CD8-positive, alpha-beta memory T cell (primary cell): ENCODE measurements at regions not wholly inside any gene's neighbourhood (a gene's known extent, or its start where the extent isn't known, plus 50 kb on each side); places are given as distances from the start of the nearest gene placed in this dataset.
"Not testable (repeated sequence)": the region's sequence is repeated elsewhere in the genome, so short reads cannot be mapped to it uniquely, and the experiment has no call there.

Experiments
- CTCF ChIA-PET: fragments of 350-600 bp; sonication (Branson Sonifier 250); formaldehyde crosslinking; loops from one replicate; lab custom pipeline; 2021; ENCODE audit warnings: antibody characterized with exemption; lab: Charles Lee
- POLR2A ChIA-PET: fragments of 350-600 bp; sonication (Branson Sonifier 250); formaldehyde crosslinking; loops from one replicate; lab custom pipeline; 2021; ENCODE audit warnings: antibody characterized with exemption; lab: Charles Lee
- DNase-seq, 5 donors: peaks; one replicate each; pipeline versions ENCODE4 v3.0.0 to v3.0.0-alpha.2; 2020 to 2022; ENCODE audit warnings: mixed read lengths in 1 of 5
- H3K27ac ChIP-seq: one replicate; pipeline ENCODE4 v1.7.0; 2013; ENCODE audit warnings: low read depth, mild to moderate bottlenecking, low read length, moderate library complexity
- H3K27me3 ChIP-seq: 2 replicates; pipeline ENCODE4 v1.7.0; 2013; ENCODE audit warnings: low read length, mild to moderate bottlenecking; ENCODE audit not compliant: insufficient read depth, poor library complexity, severe bottlenecking
- H3K36me3 ChIP-seq: 2 replicates; pipeline ENCODE4 v1.7.0; 2013; ENCODE audit warnings: mild to moderate bottlenecking, low read length, moderate library complexity; ENCODE audit not compliant: insufficient read depth
- H3K4me1 ChIP-seq: 2 replicates; pipeline ENCODE4 v1.7.0; 2013; ENCODE audit warnings: mild to moderate bottlenecking, low read length, moderate library complexity; ENCODE audit not compliant: insufficient read depth
- H3K4me3 ChIP-seq: 2 replicates; pipeline ENCODE4 v1.7.0; 2013; ENCODE audit warnings: mild to moderate bottlenecking, low read length
- H3K9me3 ChIP-seq: 2 replicates; pipeline ENCODE4 v1.7.0; 2013; ENCODE audit warnings: mild to moderate bottlenecking, low read length
- H3K27ac Mint-ChIP-seq, 8 donors: one replicate each; pipeline ENCODE4 v1.8.0; 2020 to 2021; ENCODE audit warnings: mixed read lengths in 8 of 8, mild to moderate bottlenecking in 6 of 8, inconsistent platforms in 3 of 8, moderate library complexity in 3 of 8
- H3K27me3 Mint-ChIP-seq, 2 donors: one replicate each; pipeline ENCODE4 v1.8.0; 2020 to 2021; ENCODE audit warnings: mixed read lengths in 2 of 2, mild to moderate bottlenecking in 1 of 2, moderate library complexity in 1 of 2
- H3K36me3 Mint-ChIP-seq, 3 donors: one replicate each; pipeline ENCODE4 v1.8.0; 2020 to 2021; ENCODE audit warnings: mixed read lengths in 3 of 3, inconsistent platforms in 1 of 3, mild to moderate bottlenecking in 1 of 3
- H3K4me1 Mint-ChIP-seq, 3 donors: one replicate each; pipeline ENCODE4 v1.8.0; 2020 to 2021; ENCODE audit warnings: mixed read lengths in 3 of 3, inconsistent platforms in 1 of 3, mild to moderate bottlenecking in 1 of 3
- H3K4me3 Mint-ChIP-seq, 7 donors: one replicate each; pipeline ENCODE4 v1.8.0; 2020 to 2021; ENCODE audit warnings: mixed read lengths in 7 of 7, mild to moderate bottlenecking in 6 of 7, moderate library complexity in 4 of 7, inconsistent platforms in 2 of 7
- H3K9me3 Mint-ChIP-seq, 5 donors: one replicate each; pipeline ENCODE4 v1.8.0; 2020 to 2022; ENCODE audit warnings: mixed read lengths in 5 of 5, mild to moderate bottlenecking in 3 of 5, moderate library complexity in 2 of 5, inconsistent platforms in 1 of 5

DNA sequence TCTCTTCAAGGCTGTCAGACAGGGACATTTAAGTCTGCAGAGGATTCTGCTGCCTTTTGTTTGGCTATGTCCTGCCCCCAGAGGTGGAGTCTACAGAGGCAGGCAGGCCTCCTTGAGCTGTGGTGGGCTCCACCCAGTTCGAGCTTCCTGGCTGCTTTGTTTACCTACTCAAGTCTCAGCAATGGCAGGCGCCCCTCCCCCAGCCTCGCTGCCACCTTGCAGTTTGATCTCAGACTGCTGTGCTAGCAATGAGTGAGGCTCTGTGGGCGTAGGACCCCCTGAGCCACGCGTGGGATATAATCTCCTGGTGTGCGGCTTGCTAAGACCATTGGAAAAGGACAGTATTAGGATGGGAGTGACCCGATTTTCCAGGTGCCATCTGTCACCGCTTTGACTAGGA is 437.6 kb downstream of the STK39 start:
- CTCF ChIA-PET, H3K36me3 Mint-ChIP-seq: not testable (repeated sequence)

DNA sequence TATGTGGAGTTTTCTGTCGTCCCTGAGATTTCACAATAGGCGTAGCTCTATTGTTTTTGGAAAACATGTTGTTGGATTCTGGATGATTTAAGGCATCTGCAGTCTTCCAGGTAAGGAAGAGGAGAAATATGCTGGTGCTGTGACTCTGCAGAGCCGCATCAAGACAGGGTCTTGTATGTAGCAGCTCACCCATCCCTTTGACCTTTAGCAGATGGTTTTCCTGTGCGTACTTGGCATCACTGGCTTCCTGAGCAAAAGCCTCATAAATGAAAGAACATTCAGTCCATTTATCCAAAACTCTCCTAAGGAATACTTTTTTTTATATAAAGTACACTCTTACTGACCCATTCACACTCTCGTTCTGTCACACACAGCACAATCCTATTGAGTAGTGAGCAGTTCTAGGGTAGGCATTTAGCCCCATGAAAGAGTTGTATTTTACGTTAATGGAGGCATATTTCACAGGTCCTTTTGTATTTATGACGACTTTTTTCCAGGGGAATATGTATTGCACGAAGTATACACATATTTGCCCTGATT is 443.9 kb downstream of the STK39 start:
- H3K36me3 ChIP-seq, result no peaks in the 10 kb centered on the region
- H3K9me3 ChIP-seq, result no peaks in the 10 kb centered on the region
- no peaks in the 10 kb centered on the region for H3K4me1 ChIP-seq
- H3K4me3 ChIP-seq, result no peak overlapping the region
- H3K27ac ChIP-seq, result no peak overlapping the region
- peaks cover 0 to 5% (median 4%) of the 10 kb centered on the region in 5 donors for H3K9me3 Mint-ChIP-seq
- H3K27me3 Mint-ChIP-seq, result peaks cover 2 to 12% of the 10 kb centered on the region in 2 donors
- CTCF ChIA-PET, result no interaction called here
- H3K27me3 ChIP-seq, result no peaks in the 10 kb centered on the region
- DNase-seq, result no peak
- no peaks in the 10 kb centered on the region for H3K4me1 Mint-ChIP-seq
- H3K27ac Mint-ChIP-seq, result no peak overlapping the region
- H3K4me3 Mint-ChIP-seq, result no peak overlapping the region
- POLR2A ChIA-PET, result no interaction called here
- H3K36me3 Mint-ChIP-seq, result no peaks in the 10 kb centered on the region

More for the DNA sequence above, 437.6 kb downstream of the STK39 start:
- POLR2A ChIA-PET, H3K27me3 ChIP-seq, H3K9me3 ChIP-seq, H3K4me1 Mint-ChIP-seq, H3K27me3 Mint-ChIP-seq, H3K27ac Mint-ChIP-seq, H3K36me3 ChIP-seq, DNase-seq, H3K4me3 Mint-ChIP-seq, H3K27ac ChIP-seq, H3K4me3 ChIP-seq, H3K4me1 ChIP-seq, H3K9me3 Mint-ChIP-seq: not testable (repeated sequence)

DNA sequence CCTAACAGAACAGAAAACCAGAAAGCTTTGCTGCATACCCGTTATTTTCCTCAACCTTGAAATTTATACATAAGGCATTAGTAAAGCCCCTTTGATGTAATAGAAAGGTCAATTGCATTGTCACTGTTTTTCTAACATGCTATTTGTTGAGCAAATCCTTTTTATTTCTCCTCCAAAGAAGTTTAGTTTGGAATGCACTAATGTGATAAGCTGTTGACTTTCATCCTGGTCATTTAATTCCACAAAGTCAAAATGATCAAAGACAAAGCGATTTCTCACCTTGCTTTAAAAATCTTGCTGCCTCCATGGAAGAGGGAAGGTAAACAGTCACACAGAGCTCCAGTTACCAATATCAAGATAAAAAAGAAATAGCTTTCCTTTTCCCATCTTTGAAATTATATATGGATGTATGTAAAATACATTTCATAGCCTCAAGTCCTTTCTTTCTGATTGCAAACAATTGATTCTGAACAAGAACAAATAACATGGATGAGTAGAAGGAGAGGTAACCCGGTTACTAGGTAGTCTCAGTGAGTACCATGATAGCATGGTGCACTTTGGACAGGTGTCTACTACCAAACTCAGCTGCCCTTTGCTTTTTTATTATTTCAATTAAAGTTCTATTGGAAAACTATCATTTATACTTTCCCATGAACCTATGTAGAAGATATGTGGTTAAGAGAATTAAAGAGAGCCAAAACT is 452.7 kb downstream of the STK39 start:
- ChIA-PET POLR2A (no interaction called here), CTCF (no interaction called here)
- peaks cover 0 to 4% (median 2%) of the 10 kb centered on the region in 5 donors for H3K9me3 Mint-ChIP-seq

DNA sequence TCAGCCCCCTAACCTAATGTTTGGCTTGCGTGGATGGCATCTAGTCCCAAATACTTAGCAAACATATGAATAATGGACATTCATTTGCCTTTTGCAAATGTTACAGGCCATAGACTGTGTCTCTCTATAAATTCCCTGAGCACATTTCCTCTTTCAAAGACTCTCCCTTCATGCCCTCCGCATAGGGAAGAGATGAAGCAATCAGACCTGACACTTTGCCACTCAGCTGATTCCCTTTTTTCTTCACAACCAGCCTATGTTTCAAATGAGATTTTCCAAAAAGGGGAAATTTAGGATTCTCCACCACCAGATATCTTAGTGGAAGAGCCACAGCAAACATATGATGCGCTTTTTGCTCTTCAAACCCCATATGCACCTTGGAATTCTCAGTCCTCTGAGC is 453.7 kb downstream of the STK39 start:
- Histone ChIP-seq H3K9me3 (no peaks in the 10 kb centered on the region), H3K4me3 (no peak overlapping the region), H3K4me1 (no peaks in the 10 kb centered on the region), H3K27ac (no peak overlapping the region), H3K36me3 (no peaks in the 10 kb centered on the region), H3K27me3 (no peaks in the 10 kb centered on the region)
- ChIA-PET POLR2A (no interaction called here), CTCF (no interaction called here)
- H3K4me3 Mint-ChIP-seq, result no peak overlapping the region
- peaks cover 0 to 4% (median 2%) of the 10 kb centered on the region in 5 donors for H3K9me3 Mint-ChIP-seq
- DNase-seq, result no peak
- H3K27ac Mint-ChIP-seq, result no peak overlapping the region
- H3K27me3 Mint-ChIP-seq, result peaks cover 11 to 28% of the 10 kb centered on the region in 2 donors
- H3K36me3 Mint-ChIP-seq, result no peaks in the 10 kb centered on the region
- no peaks in the 10 kb centered on the region for H3K4me1 Mint-ChIP-seq

More for the DNA sequence above, 452.7 kb downstream of the STK39 start:
- Histone ChIP-seq H3K4me3 (no peak overlapping the region), H3K27ac (no peak overlapping the region), H3K4me1 (no peaks in the 10 kb centered on the region), H3K36me3 (no peaks in the 10 kb centered on the region), H3K27me3 (no peaks in the 10 kb centered on the region), H3K9me3 (no peaks in the 10 kb centered on the region)
- Mint-ChIP-seq H3K4me3 (no peak overlapping the region), H3K36me3 (no peaks in the 10 kb centered on the region), H3K27ac (no peak overlapping the region), H3K27me3 (peaks cover 11 to 36% of the 10 kb centered on the region in 2 donors), H3K4me1 (no peaks in the 10 kb centered on the region)
- no peak for DNase-seq

DNA sequence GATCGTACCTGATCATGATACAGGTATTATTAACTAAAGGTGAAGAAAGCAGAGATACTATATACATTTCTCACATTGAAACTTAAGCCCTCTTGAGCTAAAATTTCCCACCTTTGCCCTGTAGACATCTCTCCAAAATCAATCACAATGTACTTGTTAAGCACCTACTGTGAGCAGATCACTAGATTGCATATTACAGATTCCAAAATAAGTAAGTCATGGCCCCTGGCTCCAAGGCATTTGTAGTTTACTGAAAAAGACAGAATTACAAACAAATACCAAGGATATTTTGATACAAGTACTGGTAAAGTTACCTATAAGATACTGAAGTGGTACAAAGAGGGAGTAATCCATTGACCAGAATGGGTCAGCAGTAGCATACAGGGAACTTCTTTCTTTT is 455.3 kb downstream of the STK39 start:
- CTCF ChIA-PET, result no interaction called here
- peaks cover 9 to 27% of the 10 kb centered on the region in 2 donors for H3K27me3 Mint-ChIP-seq
- no peak for DNase-seq

DNA sequence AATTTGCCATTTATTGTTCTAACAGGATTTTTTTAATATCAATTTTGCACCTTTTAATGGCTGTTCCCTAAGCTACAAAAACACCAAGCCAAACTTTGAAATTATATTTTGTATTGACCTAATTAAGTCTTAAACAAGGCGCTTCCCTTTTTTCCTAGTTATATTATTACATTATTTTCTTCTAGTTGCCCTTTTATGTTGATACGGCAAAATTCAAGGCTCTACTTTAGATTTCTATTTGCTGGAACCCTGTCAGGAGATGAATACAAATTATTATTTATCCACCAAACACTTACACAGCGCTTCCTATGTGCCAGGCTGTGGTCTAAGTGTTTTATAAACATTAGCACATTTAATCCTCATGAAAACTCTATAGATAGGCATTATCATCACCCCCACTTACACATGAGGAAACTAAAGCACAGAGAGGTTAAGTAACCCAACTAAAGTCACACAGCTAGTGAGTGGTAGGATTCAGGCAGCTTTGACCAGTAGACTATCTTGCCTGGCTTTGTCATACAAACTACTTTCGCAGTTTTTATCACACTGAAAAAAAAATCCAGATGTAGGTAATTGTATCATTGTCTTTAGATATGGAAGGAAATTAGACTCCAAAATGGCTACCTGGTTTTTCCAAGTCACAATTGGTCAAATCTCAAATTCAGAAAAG is 456.5 kb downstream of the STK39 start:
- CTCF ChIA-PET, result no interaction called here
- Mint-ChIP-seq H3K4me1 (no peaks in the 10 kb centered on the region), H3K27ac (no peak overlapping the region), H3K9me3 (peaks cover 0 to 4% (median 0%) of the 10 kb centered on the region in 5 donors), H3K27me3 (peaks cover 9 to 23% of the 10 kb centered on the region in 2 donors), H3K4me3 (no peak overlapping the region), H3K36me3 (no peaks in the 10 kb centered on the region)
- Histone ChIP-seq H3K27me3 (no peaks in the 10 kb centered on the region), H3K9me3 (no peaks in the 10 kb centered on the region), H3K4me3 (no peak overlapping the region), H3K36me3 (no peaks in the 10 kb centered on the region), H3K27ac (no peak overlapping the region), H3K4me1 (no peaks in the 10 kb centered on the region)
- POLR2A ChIA-PET, result no interaction called here
- DNase-seq, result no peak

More for the DNA sequence above, 455.3 kb downstream of the STK39 start:
- H3K36me3 Mint-ChIP-seq, result no peaks in the 10 kb centered on the region
- Histone ChIP-seq H3K36me3 (no peaks in the 10 kb centered on the region), H3K27ac (no peak overlapping the region), H3K27me3 (no peaks in the 10 kb centered on the region), H3K4me1 (no peaks in the 10 kb centered on the region), H3K9me3 (no peaks in the 10 kb centered on the region), H3K4me3 (no peak overlapping the region)
- peaks cover 0 to 4% (median 0%) of the 10 kb centered on the region in 5 donors for H3K9me3 Mint-ChIP-seq
- POLR2A ChIA-PET, result no interaction called here
- H3K4me1 Mint-ChIP-seq, result no peaks in the 10 kb centered on the region
- H3K27ac Mint-ChIP-seq, result no peak overlapping the region
- H3K4me3 Mint-ChIP-seq, result no peak overlapping the region

DNA sequence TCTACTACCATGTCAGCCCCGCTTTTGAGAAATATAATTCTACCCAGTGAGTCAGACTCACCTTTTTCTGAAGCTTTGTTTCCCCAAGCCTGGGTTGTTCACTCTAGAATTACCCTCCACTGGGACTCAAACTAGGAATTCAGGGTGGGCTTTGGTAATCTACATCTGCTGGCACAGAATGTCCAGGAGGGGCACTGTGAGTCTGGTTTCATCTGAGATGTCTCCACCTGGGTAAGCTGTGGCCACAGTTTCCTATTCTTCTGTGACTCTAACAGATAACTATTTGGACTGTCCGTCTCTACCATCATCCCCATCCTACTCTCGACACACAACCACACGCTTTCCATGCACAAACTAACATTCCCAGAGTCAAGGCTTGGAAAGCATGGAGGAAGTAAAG is 457.2 kb downstream of the STK39 start:
- H3K4me3 Mint-ChIP-seq, result no peak overlapping the region
- no peaks in the 10 kb centered on the region for H3K36me3 Mint-ChIP-seq
- Histone ChIP-seq H3K27me3 (no peaks in the 10 kb centered on the region), H3K36me3 (no peaks in the 10 kb centered on the region), H3K27ac (no peak overlapping the region), H3K4me3 (no peak overlapping the region), H3K4me1 (no peaks in the 10 kb centered on the region), H3K9me3 (no peaks in the 10 kb centered on the region)
- H3K4me1 Mint-ChIP-seq, result no peaks in the 10 kb centered on the region
- H3K9me3 Mint-ChIP-seq, result peaks cover 0 to 4% (median 0%) of the 10 kb centered on the region in 5 donors
- no peak for DNase-seq
- POLR2A ChIA-PET, result no interaction called here
- CTCF ChIA-PET, result no interaction called here
- no peak overlapping the region for H3K27ac Mint-ChIP-seq
- H3K27me3 Mint-ChIP-seq, result peaks cover 9 to 19% of the 10 kb centered on the region in 2 donors

DNA sequence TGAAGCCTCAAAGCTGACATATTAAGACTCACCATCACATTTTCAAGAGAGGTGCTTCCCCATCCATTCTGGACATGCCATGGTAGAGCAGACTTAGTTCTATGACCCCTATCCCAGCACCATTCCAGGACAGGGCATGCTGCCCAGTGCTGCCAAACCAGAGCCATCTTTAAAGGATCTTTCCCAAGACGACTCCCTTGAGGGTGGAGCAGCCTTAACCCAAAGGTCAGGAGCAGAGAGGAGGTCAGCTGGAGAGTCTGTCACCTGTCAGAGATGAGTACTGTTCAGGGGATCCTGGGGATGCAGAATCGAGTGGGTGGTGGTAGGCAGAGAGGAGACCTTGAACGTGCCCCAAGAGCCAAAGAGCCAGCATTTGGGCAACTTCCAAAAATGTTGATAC is 459.8 kb downstream of the STK39 start:
- no peaks in the 10 kb centered on the region for H3K36me3 Mint-ChIP-seq
- CTCF ChIA-PET, result no interaction called here
- no peaks in the 10 kb centered on the region for H3K4me1 ChIP-seq

More for the DNA sequence above, 459.8 kb downstream of the STK39 start:
- Mint-ChIP-seq H3K27me3 (peaks cover 3 to 8% of the 10 kb centered on the region in 2 donors), H3K9me3 (peaks cover 0 to 4% (median 0%) of the 10 kb centered on the region in 5 donors), H3K4me1 (no peaks in the 10 kb centered on the region), H3K4me3 (no peak overlapping the region), H3K27ac (no peak overlapping the region)
- H3K36me3 ChIP-seq, result no peaks in the 10 kb centered on the region
- H3K9me3 ChIP-seq, result no peaks in the 10 kb centered on the region
- no peak overlapping the region for H3K27ac ChIP-seq
- POLR2A ChIA-PET, result no interaction called here
- H3K27me3 ChIP-seq, result no peaks in the 10 kb centered on the region
- no peak overlapping the region for H3K4me3 ChIP-seq
- DNase-seq, result no peak
